ENCODE measurements at regions not wholly inside any gene's neighbourhood (a gene's known extent, or its start where the extent isn't known, plus 50 kb on each side); places are given as distances from the start of the nearest gene placed in this dataset.

GRCh38 chr5:28896949-28897348, 1858.6 kb upstream of the CDH9 start:
- no peak overlapping the region for H4K91ac ChIP-seq (replicated peaks; ENCODE audit: insufficient read length, low read length)
- no peak overlapping the region for H3K56ac ChIP-seq (replicated peaks; ENCODE audit: insufficient read length, low read depth, low read length)
- FAIRE-seq (no peak), DNase-seq (ENCODE audit: low read depth in 1 of 2, low spot score in 2 of 2) (no peak)
- no peaks in the 10 kb centered on the region for H3K4me1 ChIP-seq (replicated peaks in 1 of 4; ENCODE audit: control insufficient read depth in 3 of 4, insufficient read depth in 4 of 4, low read length in 3 of 4)
- H3K79me2 ChIP-seq (ENCODE audit: control insufficient read depth in 1 of 2, insufficient read depth in 2 of 2, low read length in 2 of 2), result no peaks in the 10 kb centered on the region
- no peak overlapping the region for H3K23ac ChIP-seq (ENCODE audit: insufficient read length)
- H2BK120ac ChIP-seq (replicated peaks; ENCODE audit: low read depth, low read length), result no peak overlapping the region
- no peak overlapping the region for H2AFZ ChIP-seq (ENCODE audit: low read length)
- H2BK20ac ChIP-seq (ENCODE audit: low read length), result no peak overlapping the region
- H4K20me1 ChIP-seq (replicated peaks in 1 of 2; ENCODE audit: control insufficient read depth in 1 of 2, insufficient read depth in 2 of 2, low read length in 2 of 2), result no peaks in the 10 kb centered on the region
- H3K9me3 ChIP-seq (ENCODE audit: insufficient read depth in 2 of 2, low read depth in 1 of 2, low read length in 1 of 2), result no peaks in the 10 kb centered on the region
- no peak overlapping the region for H2BK5ac ChIP-seq (ENCODE audit: low read depth, low read length)
- H3K27ac ChIP-seq (ENCODE audit: low read depth, low read length), result no peak overlapping the region
- no peak overlapping the region for H4K5ac ChIP-seq (ENCODE audit: insufficient read length, low read depth, low read length)
- ChIA-PET CTCF (ENCODE audit: partially characterized antibody) (interaction anchor here (0.6 to 1.9 kb wide), 6 partner anchors 23 to 897 kb away, joined by 3 to 5 read pairs (median 4); no protein-coding TSS in a partner anchor), POLR2A (ENCODE audit: partially characterized antibody) (no interaction called here)
- H3K18ac ChIP-seq (ENCODE audit: extremely low read depth, low read length), result no peak overlapping the region
- no peaks in the 10 kb centered on the region for H3K23me2 ChIP-seq (ENCODE audit: low read depth, low read length)
- no peak overlapping the region for H3K9ac ChIP-seq (replicated peaks in 1 of 4; ENCODE audit: extremely low read depth in 1 of 4, low read depth in 3 of 4, low read length in 3 of 4)
- H3K36me3 ChIP-seq (ENCODE audit: control insufficient read depth in 2 of 4, insufficient read depth in 4 of 4, low read length in 3 of 4), result no peaks in the 10 kb centered on the region
- no peak overlapping the region for H3K4me3 ChIP-seq (ENCODE audit: extremely low read depth in 1 of 4, insufficient read depth in 2 of 4, low read depth in 3 of 4, low read length in 4 of 4)
- no peak overlapping the region for H2AK5ac ChIP-seq (ENCODE audit: low read depth, low read length)
- TF ChIP-seq RAD21 (IDR thresholded peaks at IDR 0.05 in 1 of 2, conservative IDR thresholded peaks at IDR 0.05 in 1 of 2; ENCODE audit: low read depth in 2 of 2, low read length in 2 of 2) (peak; percentile 37 to 40), SRF (IDR thresholded peaks at IDR 0.05; ENCODE audit: low read depth, low read length) (no peak), CTCF (IDR thresholded peaks at IDR 0.05; ENCODE audit: control extremely low read depth in 1 of 3, insufficient read depth in 1 of 3, low read depth in 1 of 3, low read length in 3 of 3) (peak in 1 of 3 experiments; percentile 4; a peak in 1 of 4 replicates)
- no peak overlapping the region for H3K4me2 ChIP-seq (ENCODE audit: insufficient read depth in 1 of 2, low read depth in 2 of 2, low read length in 2 of 2)
- no peak overlapping the region for H2BK15ac ChIP-seq (ENCODE audit: low read length)
- H3K79me1 ChIP-seq (ENCODE audit: low read depth, low read length), result no peaks in the 10 kb centered on the region
- H4K8ac ChIP-seq (ENCODE audit: extremely low read depth, insufficient read depth, low read length), result no peak overlapping the region
- no peak overlapping the region for H3K4ac ChIP-seq (replicated peaks; ENCODE audit: insufficient read length, low read depth, low read length)
- no peak overlapping the region for H3K14ac ChIP-seq (ENCODE audit: insufficient read length)
- peaks cover 0 to 1% (median 0%) of the 10 kb centered on the region in 4 experiments; a peak in 1 of 7 replicates for H3K27me3 ChIP-seq (replicated peaks in 1 of 4; ENCODE audit: control insufficient read depth in 3 of 4, extremely low read depth in 1 of 4, insufficient read depth in 3 of 4, low read length in 3 of 4)
- H2BK12ac ChIP-seq (ENCODE audit: low read depth, low read length), result no peak overlapping the region

All from H1 (cell line).